A549 (cell line): ENCODE measurements at regions not wholly inside any gene's neighbourhood (a gene's known extent, or its start where the extent isn't known, plus 50 kb on each side); places are given as distances from the start of the nearest gene placed in this dataset.

Source experiments
- ATAC-seq, 2 experiments: fragments of 200-7000 bp in 1 of 2; fragments of >200 bp in 1 of 2; cut with Nextera tagmentation in 1 of 2; cut with Tn5 transposase in 1 of 2; 3 replicates each; pipeline versions ENCODE4 v1.8.0 to v1.9.1; 2018 to 2020; ENCODE audit warnings: mild to moderate bottlenecking in 1 of 2, moderate library complexity in 1 of 2
- CTCF ChIA-PET: fragments of 300-600 bp; sonication (Branson Sonifier 250); formaldehyde crosslinking; extraction: SDS; loops from one replicate; lab custom pipeline; 2021; ENCODE audit warnings: antibody characterized with exemption, inconsistent platforms; lab: Yijun Ruan, JAX
- POLR2A ChIA-PET: fragments of 350-600 bp; formaldehyde crosslinking; extraction: SDS; loops from one replicate; lab custom pipeline; 2021; ENCODE audit warnings: antibody characterized with exemption, inconsistent platforms; lab: Yijun Ruan, JAX
- DNase-seq, 2 experiments: peaks; one replicate each; pipeline versions ENCODE4 v3.0.0 to v3.0.0-alpha.2; 2011 to 2016; ENCODE audit warnings: low read depth in 1 of 2, low spot score in 1 of 2
- FAIRE-seq: peaks from 2 replicates; lab custom pipeline; 2011; peaks lifted over from hg19 to GRCh38; lab: Jason Lieb, UNC
- H3K27ac ChIP-seq, 2 experiments: fragments of >200 bp; sonication (Bioruptor Twin); formaldehyde crosslinking; 3 replicates each; pipeline ENCODE4 v1.5.1; 2016 to 2017
- H3K4me1 ChIP-seq: fragments of >200 bp; sonication (Bioruptor Twin); formaldehyde crosslinking; 3 replicates; pipeline ENCODE4 v1.6.1; 2016
- H3K4me2 ChIP-seq: fragments of >200 bp; sonication (Bioruptor Twin); formaldehyde crosslinking; 3 replicates; pipeline ENCODE4 v1.6.1; 2016
- H3K4me3 ChIP-seq: fragments of >200 bp; sonication (Bioruptor Twin); formaldehyde crosslinking; 3 replicates; pipeline ENCODE4 v1.5.1; 2016
- H3K9me3 ChIP-seq: fragments of >200 bp; sonication (Bioruptor Twin); formaldehyde crosslinking; 3 replicates; pipeline ENCODE4 v1.6.1; 2016
- ATOH8 ChIP-seq: fragments of 250-450 bp; sonication (Bioruptor Pico); IDR thresholded peaks from 2 replicates; pipeline ENCODE4 v1.5.0; 2020; ENCODE audit warnings: low read depth, mild to moderate bottlenecking, moderate library complexity
- CHD4 ChIP-seq: fragments of 200-600 bp; sonication (generic); IDR thresholded peaks from 2 replicates; pipeline ENCODE4 v1.6.1; 2016; ENCODE audit warnings: antibody characterized with exemption, mild to moderate bottlenecking, borderline replicate concordance
- CTCF ChIP-seq: fragments of >200 bp; sonication (Bioruptor Twin); formaldehyde crosslinking; IDR thresholded peaks from 3 replicates; pipeline ENCODE4 v1.5.1; 2016
- E2F6 ChIP-seq: IDR thresholded peaks from 2 replicates; pipeline ENCODE4 v1.6.1; 2012; ENCODE audit warnings: low read depth, borderline replicate concordance
- EHF ChIP-seq: fragments of 250-450 bp; sonication (Bioruptor Pico); IDR thresholded peaks from 2 replicates; pipeline ENCODE4 v1.5.0; 2020; ENCODE audit warnings: mild to moderate bottlenecking
- EHMT2 ChIP-seq: fragments of 200-600 bp; sonication (generic); IDR thresholded peaks from 2 replicates; pipeline ENCODE4 v1.6.1; 2016; ENCODE audit warnings: antibody characterized with exemption, low read depth, mild to moderate bottlenecking, moderate library complexity
- EP300 ChIP-seq, 2 experiments: fragments of >200 bp; sonication (Bioruptor Twin); formaldehyde crosslinking; IDR thresholded peaks; 2 replicates in 1 of 2; 3 replicates in 1 of 2; pipeline ENCODE4 v1.6.1; 2016 to 2017
- FOXS1 ChIP-seq: fragments of 250-450 bp; sonication (Bioruptor Pico); IDR thresholded peaks from 2 replicates; pipeline ENCODE4 v1.5.0; 2020; ENCODE audit warnings: mild to moderate bottlenecking, moderate library complexity
- HES2 ChIP-seq: fragments of >200 bp; sonication (Bioruptor Twin); formaldehyde crosslinking; IDR thresholded peaks from 2 replicates; pipeline ENCODE4 v1.6.1; 2016
- HMGXB4 ChIP-seq: fragments of 250-450 bp; sonication (Bioruptor Pico); IDR thresholded peaks from 2 replicates; pipeline ENCODE4 v1.5.0; 2021; ENCODE audit warnings: mild to moderate bottlenecking, moderate library complexity, borderline replicate concordance
- HOXA7 ChIP-seq: fragments of 250-450 bp; sonication (Bioruptor Pico); IDR thresholded peaks from 2 replicates; pipeline ENCODE4 v1.5.0; 2020; ENCODE audit warnings: mild to moderate bottlenecking, moderate library complexity
- HOXB5 ChIP-seq: fragments of 250-450 bp; sonication (Bioruptor Pico); IDR thresholded peaks from 2 replicates; pipeline ENCODE4 v1.5.0; 2020; ENCODE audit warnings: mild to moderate bottlenecking, moderate library complexity
- JUN ChIP-seq, 2 experiments: fragments of >200 bp; sonication (Bioruptor Twin); formaldehyde crosslinking; IDR thresholded peaks; 2 replicates in 1 of 2; 3 replicates in 1 of 2; pipeline ENCODE4 v1.6.1; 2016 to 2017
- JUNB ChIP-seq: fragments of >200 bp; sonication (Bioruptor Twin); formaldehyde crosslinking; IDR thresholded peaks from 2 replicates; pipeline ENCODE4 v1.6.1; 2016
- MAFK ChIP-seq: fragments of 450-650 bp; IDR thresholded peaks from 2 replicates; pipeline ENCODE4 v1.6.1; 2014; ENCODE audit not compliant: partially characterized antibody
- MAZ ChIP-seq: fragments of 150-350 bp; IDR thresholded peaks from 2 replicates; pipeline ENCODE4 v1.6.1; 2014; ENCODE audit warnings: antibody characterized with exemption, low read depth, low read length, borderline replicate concordance
- MYC ChIP-seq: IDR thresholded peaks from 2 replicates; pipeline ENCODE4 v1.6.1; 2012; ENCODE audit warnings: mild to moderate bottlenecking, inconsistent platforms, low read length, improper control_type of control experiment, borderline replicate concordance
- NFE2L2 ChIP-seq: fragments of 150-350 bp; conservative IDR thresholded peaks from 2 replicates; pipeline ENCODE4 v1.6.1; 2014; ENCODE audit warnings: low read length
- NR3C1 ChIP-seq: fragments of >200 bp; sonication (Bioruptor Twin); formaldehyde crosslinking; IDR thresholded peaks from 3 replicates; pipeline ENCODE4 v1.6.1; 2017
- PHF8 ChIP-seq: fragments of 200-600 bp; sonication (generic); IDR thresholded peaks from 2 replicates; pipeline ENCODE4 v1.6.1; 2016; ENCODE audit warnings: low read depth, mild to moderate bottlenecking, antibody characterized with exemption, moderate library complexity, borderline replicate concordance
- POLR2A ChIP-seq: IDR thresholded peaks from 2 replicates; pipeline ENCODE4 v1.6.1; 2012; ENCODE audit warnings: mild to moderate bottlenecking, low read length
- RAD21 ChIP-seq, 2 experiments: fragments of >200 bp in 1 of 2; sonication (Bioruptor Twin) in 1 of 2; formaldehyde crosslinking in 1 of 2; IDR thresholded peaks in 1 of 2; conservative IDR thresholded peaks in 1 of 2; 2 replicates in 1 of 2; 3 replicates in 1 of 2; pipeline ENCODE4 v1.6.1; 2012 to 2018; ENCODE audit warnings: inconsistent platforms in 1 of 2
- RARB ChIP-seq: fragments of 250-450 bp; sonication (Bioruptor Pico); IDR thresholded peaks from 2 replicates; pipeline ENCODE4 v1.8.0; 2021; ENCODE audit warnings: mild to moderate bottlenecking, moderate library complexity
- RCOR1 ChIP-seq: fragments of 150-350 bp; IDR thresholded peaks from 2 replicates; pipeline ENCODE4 v1.6.1; 2014; ENCODE audit warnings: antibody characterized with exemption, low read length, low read depth
- RFX5 ChIP-seq: fragments of 450-650 bp; IDR thresholded peaks from 2 replicates; pipeline ENCODE4 v1.7.1; 2014; ENCODE audit warnings: antibody characterized with exemption, mild to moderate bottlenecking, moderate library complexity
- SMC3 ChIP-seq: fragments of >200 bp; sonication (Bioruptor Twin); formaldehyde crosslinking; IDR thresholded peaks from 3 replicates; pipeline ENCODE4 v1.6.1; 2018; ENCODE audit warnings: inconsistent platforms
- TP53 ChIP-seq: fragments of 250-450 bp; sonication (Bioruptor Pico); IDR thresholded peaks from 2 replicates; pipeline ENCODE4 v1.5.0; 2021; ENCODE audit warnings: mild to moderate bottlenecking, moderate library complexity
- ZC3H11A ChIP-seq: fragments of 450-650 bp; IDR thresholded peaks from 2 replicates; pipeline ENCODE4 v1.6.1; 2014; ENCODE audit warnings: antibody characterized with exemption, mild to moderate bottlenecking
- ZFP36 ChIP-seq: fragments of 450-650 bp; IDR thresholded peaks from 2 replicates; pipeline ENCODE4 v1.6.1; 2014; ENCODE audit warnings: borderline replicate concordance; ENCODE audit not compliant: partially characterized antibody
- ZNF302 ChIP-seq: fragments of 250-450 bp; sonication (Bioruptor Pico); IDR thresholded peaks from 2 replicates; pipeline ENCODE4 v1.9.0; 2021; ENCODE audit warnings: inconsistent platforms, mild to moderate bottlenecking, moderate library complexity
- ZSCAN20 ChIP-seq: fragments of 250-450 bp; sonication (Bioruptor Pico); IDR thresholded peaks from 2 replicates; pipeline ENCODE4 v1.8.0; 2022; ENCODE audit warnings: mild to moderate bottlenecking, moderate library complexity
- WGBS: methylation state at CpG from one replicate; pipeline ENCODE4 v1.1.6; 2017; ENCODE audit errors: missing lambda C conversion rate; 5-methylcytosine and 5-hydroxymethylcytosine counted together

- TF ChIP-seq RAD21 (conservative IDR thresholded peaks at IDR 0.05 in 1 of 2, IDR thresholded peaks at IDR 0.05 in 1 of 2) (no peak), POLR2A (no peak), RFX5 (no peak), ZNF302 (CRISPR knock-in tag) (no peak), RCOR1 (no peak), ZC3H11A (no peak), EHF (CRISPR knock-in tag) (no peak), E2F6 (no peak), JUN (IDR thresholded peaks at IDR 0.05) (no peak), FOXS1 (CRISPR knock-in tag) (no peak), HOXB5 (no peak), NR3C1 (no peak), CHD4 (no peak), TP53 (CRISPR knock-in tag) (no peak), ZSCAN20 (CRISPR knock-in tag) (no peak), MAFK (no peak), SMC3 (no peak), NFE2L2 (no peak), RARB (CRISPR knock-in tag) (no peak), MYC (no peak)
- Histone ChIP-seq H3K4me3 (no peak overlapping the region), H3K4me1 (no peaks in the 10 kb centered on the region), H3K4me2 (no peak overlapping the region), H3K9me3 (no peaks in the 10 kb centered on the region), H3K27ac (no peak overlapping the region)
- ChIA-PET CTCF (no interaction called here), POLR2A (no interaction called here)
- FAIRE-seq (no peak), DNase-seq (no peak), ATAC-seq (no peak)
- WGBS: 16% methylated on average over 3 of the region's 3 CpGs
These were observed 55.0 kb upstream of the GNAO1 start for GRCh38 chr16:56136256-56136655.

GRCh38 chr16:56134790-56135189 lies 56.5 kb upstream of the GNAO1 start:
- FAIRE-seq: no peak
- POLR2A ChIA-PET: no interaction called here
- no peaks in the 10 kb centered on the region for H3K4me1 ChIP-seq
- no peak for ATAC-seq
- no peak for DNase-seq
- TF ChIP-seq MAZ (no peak), FOXS1 (CRISPR knock-in tag) (no peak), ZC3H11A (no peak), E2F6 (no peak)
- CTCF ChIA-PET: interaction anchor here (1.1 kb wide), 1 partner anchor 24 kb away, joined by 3 read pairs; no protein-coding TSS in a partner anchor
- WGBS: 0% methylated on average over 1 of the region's 1 CpG
- H3K4me2 ChIP-seq: no peak overlapping the region
- no peak overlapping the region for H3K4me3 ChIP-seq
- no peaks in the 10 kb centered on the region for H3K9me3 ChIP-seq
- H3K27ac ChIP-seq: no peak overlapping the region

GRCh38 chr16:56125922-56126321 lies 65.4 kb upstream of the GNAO1 start:
- POLR2A ChIA-PET: no interaction called here
- 0% methylated on average over 1 of the region's 1 CpG for WGBS
- Histone ChIP-seq H3K4me3 (no peak overlapping the region), H3K4me1 (no peaks in the 10 kb centered on the region), H3K4me2 (no peak overlapping the region), H3K27ac (no peak overlapping the region), H3K9me3 (no peaks in the 10 kb centered on the region)
- FAIRE-seq: no peak
- CTCF ChIA-PET: no interaction called here
- DNase-seq: no peak
- ATAC-seq: no peak
- TF ChIP-seq JUNB (no peak), EHMT2 (no peak), HES2 (no peak), PHF8 (no peak), EP300 (IDR thresholded peaks at IDR 0.05) (no peak), CTCF (no peak), MYC (no peak), HMGXB4 (CRISPR knock-in tag) (no peak), MAFK (no peak), JUN (IDR thresholded peaks at IDR 0.05) (no peak), ZFP36 (no peak), MAZ (no peak), CHD4 (no peak), HOXA7 (no peak), ATOH8 (no peak)
